Muscle of back (tissue), 3 donors: ENCODE measurements at regions not wholly inside any gene's neighbourhood (a gene's known extent, or its start where the extent isn't known, plus 50 kb on each side); places are given as distances from the start of the nearest gene placed in this dataset.

Experiments used
- DNase-seq, 3 donors: peaks; one replicate each; pipeline versions ENCODE4 v3.0.0 to v3.0.0-alpha.2; 2013

DNA sequence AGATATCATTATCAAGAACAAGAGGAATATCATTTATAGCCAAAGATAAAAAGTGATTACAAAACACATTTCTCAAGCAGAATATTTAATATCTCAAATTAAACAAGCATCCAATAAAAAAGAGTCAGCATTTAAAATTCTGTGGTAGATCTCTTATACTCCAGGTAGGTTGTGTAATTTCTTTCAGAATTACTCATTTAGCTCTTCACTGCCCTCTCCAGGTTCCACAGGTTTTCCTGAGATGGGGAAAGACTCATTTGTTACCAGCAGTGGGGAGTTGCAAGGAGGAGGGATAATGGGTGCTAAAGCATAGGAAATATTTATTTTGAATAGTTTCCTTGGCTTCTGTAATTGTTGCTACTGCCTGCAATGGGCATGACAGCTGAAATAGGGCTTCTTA is 83.1 kb upstream of the RASGRP1 start:
- no peak for DNase-seq

- no peak for DNase-seq
Observed at GRCh38 chr15:38648121-38648843, 83.7 kb upstream of the RASGRP1 start.

DNA sequence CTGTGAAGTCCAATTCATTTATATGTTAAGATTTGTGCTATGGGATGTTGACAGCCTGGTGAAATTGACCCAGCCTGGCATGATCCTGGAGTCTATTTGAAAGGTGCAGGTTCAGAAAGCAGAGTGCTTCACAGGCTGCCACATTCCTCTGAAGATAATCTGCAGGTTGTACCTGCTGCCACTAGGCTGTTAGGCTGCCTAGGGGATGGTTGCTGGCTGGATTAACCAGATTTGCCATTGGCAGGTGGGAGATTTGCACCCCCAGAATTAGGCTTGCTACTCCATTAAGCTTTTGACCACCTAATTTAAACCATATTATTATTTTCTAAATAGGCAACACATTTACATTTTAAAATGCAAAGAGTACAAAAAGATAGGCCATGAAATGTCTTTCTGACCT is 85.8 kb upstream of the RASGRP1 start:
- no peak for DNase-seq

DNA sequence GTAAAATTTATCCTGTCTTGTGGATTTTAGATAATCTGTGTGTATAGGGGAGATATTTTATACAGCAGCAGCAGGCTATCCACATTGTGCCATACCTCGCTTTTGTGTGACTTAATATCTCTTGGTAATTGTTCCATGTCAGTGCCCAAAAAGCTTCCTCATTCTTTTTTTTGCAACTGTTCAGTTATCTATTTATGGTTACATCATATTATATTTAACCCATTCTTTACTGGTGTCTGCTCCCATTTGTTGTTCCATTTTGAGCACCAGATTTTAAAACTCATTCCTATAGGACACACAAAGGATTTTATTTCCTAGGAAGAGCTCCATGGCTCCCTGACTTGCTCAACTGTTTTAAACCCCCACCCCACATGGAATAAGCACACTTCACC is 86.3 kb upstream of the RASGRP1 start:
- no peak for DNase-seq

DNA sequence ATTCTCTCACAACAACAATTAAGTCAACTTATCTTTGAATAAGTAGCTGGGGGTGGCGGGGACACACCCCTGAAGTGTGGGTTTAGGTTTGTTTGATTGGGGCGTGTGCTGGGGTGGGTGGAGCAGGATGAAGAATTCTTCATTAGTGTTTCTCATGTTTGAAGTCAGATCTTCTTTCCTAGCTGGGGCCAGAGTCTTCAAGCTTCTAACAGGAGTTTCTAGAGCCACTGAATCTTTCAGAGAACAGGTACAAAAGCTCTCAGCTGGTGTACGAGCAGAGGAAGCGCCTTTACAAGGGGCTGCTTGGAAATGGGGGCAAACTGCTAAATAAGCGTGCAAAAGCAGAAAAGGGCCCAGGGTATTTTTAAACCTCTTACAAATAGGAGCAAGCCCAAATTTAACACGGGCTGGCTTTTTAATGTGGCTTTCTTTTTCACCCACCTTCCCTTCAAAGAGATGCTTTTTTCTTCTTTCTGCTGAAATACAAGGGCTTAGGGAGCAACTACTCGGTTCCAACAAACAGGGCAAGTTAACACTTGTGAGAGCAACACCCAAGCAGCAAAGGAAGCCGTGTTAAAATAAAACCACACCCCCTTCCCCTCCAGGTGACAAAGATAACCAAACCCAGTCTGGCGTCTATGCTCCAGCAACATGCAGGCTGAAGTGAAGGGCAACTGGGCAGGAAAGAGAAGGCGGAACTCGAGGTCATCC is 86.9 kb upstream of the RASGRP1 start:
- DNase-seq = no peak

DNA sequence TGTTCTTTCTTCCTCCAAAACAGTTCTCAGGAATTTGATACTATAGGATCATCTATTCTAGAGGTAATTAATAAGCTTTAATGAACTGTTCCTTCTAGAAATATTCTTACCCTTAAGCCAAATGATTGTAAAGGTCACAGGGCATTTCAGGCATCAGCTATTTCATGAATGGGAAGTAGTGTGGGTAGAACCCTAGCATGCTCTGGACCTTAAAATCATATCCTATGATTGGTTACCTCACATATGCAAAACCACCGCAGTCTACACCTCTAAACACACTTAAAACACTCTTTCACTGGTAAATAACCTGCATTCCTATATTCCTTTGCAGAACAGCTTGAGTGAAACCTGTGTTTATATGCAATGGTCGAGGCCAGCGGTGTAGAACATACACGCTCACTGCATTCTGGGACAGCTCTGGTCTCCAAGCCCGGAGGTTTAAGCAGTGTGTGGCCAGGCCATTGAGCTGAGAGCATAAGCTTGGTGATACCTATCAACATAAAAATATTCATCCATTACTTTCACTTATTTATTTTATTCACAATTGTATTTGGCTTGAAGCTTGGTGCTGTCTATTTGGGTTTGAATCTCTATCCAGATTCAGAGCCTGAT is 87.7 kb upstream of the RASGRP1 start:
- DNase-seq = no peak

GRCh38 chr15:38652998-38653397 is 88.4 kb upstream of the RASGRP1 start:
- no peak for DNase-seq

- no peak for DNase-seq
Observed at GRCh38 chr15:38658431-38658830, 93.8 kb upstream of the RASGRP1 start.

- DNase-seq = no peak
Observed at GRCh38 chr15:38660738-38661137, 96.1 kb upstream of the RASGRP1 start.

GRCh38 chr15:38662033-38662802 is 97.6 kb upstream of the RASGRP1 start:
- DNase-seq = no peak

DNA sequence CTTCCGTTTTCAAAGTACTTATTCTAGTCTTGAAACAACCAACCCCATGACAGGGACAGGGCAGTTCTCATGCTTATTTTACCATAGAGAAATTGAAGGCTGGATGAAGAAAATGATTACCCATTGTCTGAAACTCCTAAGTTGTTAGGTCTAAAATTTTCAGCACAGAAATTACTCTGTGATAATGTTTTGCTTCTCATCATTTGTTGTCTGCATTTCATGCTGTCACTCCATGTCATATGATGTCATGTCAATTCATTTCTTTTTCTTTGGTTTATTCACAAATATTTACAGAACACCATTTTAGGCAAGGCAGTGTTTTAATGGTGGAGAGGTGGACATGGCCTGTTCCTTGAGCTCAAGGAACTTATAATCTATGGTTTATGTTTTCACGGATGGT is 98.2 kb upstream of the RASGRP1 start:
- DNase-seq = no peak

- no peak for DNase-seq
Observed at GRCh38 chr15:38665586-38666305, 101.1 kb upstream of the RASGRP1 start.

DNA sequence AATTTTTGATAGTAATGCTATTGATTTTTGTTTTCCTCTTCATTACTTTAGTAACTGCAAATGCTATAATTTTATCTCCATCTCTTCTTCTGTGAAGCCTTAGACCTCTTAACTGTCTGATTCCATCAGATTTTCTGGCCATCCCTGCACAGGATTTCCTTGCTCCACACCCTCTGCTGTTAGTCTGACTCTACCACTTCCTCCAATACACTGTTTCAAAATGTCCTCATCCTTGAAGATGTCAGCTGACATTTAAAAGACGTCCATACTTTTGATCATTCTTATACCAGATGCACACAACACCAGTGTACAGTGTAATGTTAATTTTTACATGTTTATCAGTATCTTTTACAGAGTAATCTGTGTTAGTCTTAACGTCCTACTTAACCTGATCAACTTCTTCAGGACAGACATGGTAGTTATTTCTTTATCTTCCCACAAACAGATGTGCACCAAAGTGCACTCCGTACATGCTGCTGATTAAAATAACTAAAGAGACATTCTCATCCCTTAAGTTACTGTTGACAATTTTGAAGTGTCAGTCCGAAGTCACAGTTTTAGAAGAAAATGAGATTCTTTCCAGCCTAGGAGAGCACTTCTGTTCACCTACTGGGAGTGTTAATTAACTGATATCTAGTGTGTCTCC is 102.4 kb upstream of the RASGRP1 start:
- DNase-seq = no peak

GRCh38 chr15:38667890-38668850 is 103.6 kb upstream of the RASGRP1 start:
- DNase-seq = no peak

GRCh38 chr15:38668898-38669391 is 104.3 kb upstream of the RASGRP1 start:
- DNase-seq = no peak

GRCh38 chr15:38670128-38671005 is 105.8 kb upstream of the RASGRP1 start:
- DNase-seq = no peak

- DNase-seq = no peak
Observed at GRCh38 chr15:38671006-38671387, 106.4 kb upstream of the RASGRP1 start.

DNA sequence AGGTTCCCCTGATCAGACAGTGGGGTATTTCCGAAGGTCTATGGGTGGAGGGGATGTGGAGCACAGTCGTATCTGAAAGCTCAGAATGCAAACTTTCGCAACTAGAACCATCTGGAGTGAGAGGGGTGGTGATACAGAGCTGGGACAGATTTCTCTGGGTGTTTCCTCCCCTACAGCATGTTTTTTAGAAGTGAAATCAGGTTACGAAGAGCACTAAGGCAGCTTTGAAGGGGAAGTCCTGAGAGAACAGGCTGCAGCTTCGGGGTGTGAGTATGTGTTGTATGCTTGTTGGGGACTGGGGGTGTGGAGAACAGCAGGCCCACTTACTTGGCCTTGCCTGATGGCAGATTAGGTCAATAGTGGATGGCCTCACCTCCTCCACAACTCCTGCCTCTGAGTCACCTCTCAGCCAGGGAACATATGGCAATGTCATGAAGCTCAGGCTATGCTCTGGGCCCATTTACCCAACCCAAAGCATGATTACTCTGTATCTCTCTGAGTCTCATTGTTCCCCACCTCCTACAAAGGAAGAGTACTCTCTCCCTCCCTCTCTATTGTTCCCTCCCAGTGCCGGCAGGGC is 107.2 kb upstream of the RASGRP1 start:
- DNase-seq = no peak
